Panc1 (cell line): ENCODE measurements at regions not wholly inside any gene's neighbourhood (a gene's known extent, or its start where the extent isn't known, plus 50 kb on each side); places are given as distances from the start of the nearest gene placed in this dataset.

Experiments used
- CTCF ChIP-seq: fragments of 450-650 bp; IDR thresholded peaks from 2 replicates; pipeline ENCODE4 v1.5.1; 2017; ENCODE audit warnings: mild to moderate bottlenecking
- POLR2AphosphoS5 ChIP-seq: IDR thresholded peaks from 2 replicates; pipeline ENCODE4 v1.6.1; 2012; ENCODE audit warnings: mild to moderate bottlenecking, low read depth, low read length, moderate library complexity
- REST ChIP-seq, 2 experiments: IDR thresholded peaks; 2 replicates each; pipeline ENCODE4 v1.6.1; 2011 to 2012; ENCODE audit warnings: low read depth in 2 of 2, control low read depth in 1 of 2, low read length in 1 of 2, mild to moderate bottlenecking in 1 of 2, moderate library complexity in 1 of 2; ENCODE audit not compliant: insufficient read depth in 1 of 2

GRCh38 chr13:88103824-88104223, 432.7 kb downstream of the SLITRK5 start:
- TF ChIP-seq CTCF (no peak), POLR2AphosphoS5 (no peak), REST (IDR thresholded peaks at IDR 0.05; ENCODE audit: insufficient read depth in 1 of 2, low read depth in 2 of 2, low read length in 1 of 2) (no peak)
